SK-MEL-5 (cell line): ENCODE measurements at regions not wholly inside any gene's neighbourhood (a gene's known extent, or its start where the extent isn't known, plus 50 kb on each side); places are given as distances from the start of the nearest gene placed in this dataset.

ENCODE experiments used
- DNase-seq: peaks from one replicate; pipeline ENCODE4 v3.0.0-alpha.2; 2016; ENCODE audit warnings: low read depth, low spot score
- in situ Hi-C: cut with HindIII; loops from 2 replicates; pipeline ENCODE4 v1.10.0; 2016; ENCODE audit warnings: low sequenced_read_pairs, high pct_unique_total_duplicates, low pct_unique_long_range_greater_than_20kb

GRCh38 chr11:82270870-82271269 lies 462.8 kb downstream of the FAM181B start:
- in situ Hi-C loops: no loop called here
- no peak for DNase-seq

- in situ Hi-C loops: no loop called here
- no peak for DNase-seq
These were observed 465.0 kb downstream of the FAM181B start for GRCh38 chr11:82268627-82269026.

DNA sequence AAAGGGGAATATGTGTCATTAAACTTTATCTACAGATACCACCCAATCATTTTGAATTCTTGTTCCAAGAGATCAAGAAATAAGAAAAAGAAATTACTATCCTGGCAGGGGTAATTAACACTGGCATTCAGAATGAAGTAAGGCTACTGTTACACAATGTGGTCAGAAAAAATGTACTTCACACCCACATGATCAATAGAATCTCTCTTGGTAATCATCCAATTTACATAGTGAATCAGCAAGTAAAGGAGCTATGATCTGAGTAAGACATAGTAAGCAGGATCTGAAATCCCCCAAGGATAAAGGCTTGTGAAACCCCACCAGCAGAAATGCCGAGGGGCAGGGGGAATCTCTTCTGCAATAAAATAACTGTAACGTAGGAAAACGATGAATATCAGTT lies 466.5 kb downstream of the FAM181B start:
- no peak for DNase-seq
- in situ Hi-C loops: no loop called here

DNA sequence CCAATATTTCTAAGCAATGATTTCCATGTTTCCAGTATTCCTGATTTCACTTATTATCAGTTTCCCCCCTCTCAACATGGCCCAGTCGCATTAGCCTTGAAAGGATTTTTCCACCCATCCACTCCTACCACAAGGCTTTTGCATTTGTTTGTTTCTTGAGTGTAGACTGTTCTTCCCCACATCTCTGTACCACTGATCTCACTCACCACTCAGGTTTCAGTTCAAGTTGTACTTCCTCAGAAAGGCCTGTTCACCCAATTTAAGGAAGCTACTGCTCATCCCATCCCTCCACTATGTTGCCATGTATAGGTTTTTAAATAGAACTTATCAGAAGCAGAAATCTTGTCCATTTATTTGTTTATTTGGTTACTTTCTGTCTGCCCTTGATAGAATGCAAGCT lies 472.3 kb downstream of the FAM181B start:
- in situ Hi-C loops: no loop called here
- no peak for DNase-seq

DNA sequence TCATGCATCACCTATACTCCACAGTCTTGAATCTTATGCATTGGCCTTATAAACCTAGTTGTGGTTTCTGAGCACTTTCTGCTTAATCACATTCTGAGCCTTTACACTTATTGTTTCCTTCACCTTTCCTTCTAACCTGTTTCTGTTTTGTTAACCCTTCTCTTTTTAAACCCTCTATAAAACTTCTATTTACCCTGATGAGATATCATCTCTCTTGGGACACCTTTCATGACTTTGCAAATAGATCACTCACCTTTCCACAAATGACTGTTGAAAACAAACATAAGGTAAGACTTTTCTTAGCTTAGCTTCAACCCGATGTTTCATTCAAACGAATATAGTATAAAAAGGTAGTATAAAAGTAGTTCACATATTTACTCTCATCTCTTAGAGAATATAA lies 483.6 kb downstream of the FAM181B start:
- in situ Hi-C loops: no loop called here
- no peak for DNase-seq

GRCh38 chr11:82246926-82247325 lies 486.7 kb downstream of the FAM181B start:
- DNase-seq: no peak
- in situ Hi-C loops: no loop called here

DNA sequence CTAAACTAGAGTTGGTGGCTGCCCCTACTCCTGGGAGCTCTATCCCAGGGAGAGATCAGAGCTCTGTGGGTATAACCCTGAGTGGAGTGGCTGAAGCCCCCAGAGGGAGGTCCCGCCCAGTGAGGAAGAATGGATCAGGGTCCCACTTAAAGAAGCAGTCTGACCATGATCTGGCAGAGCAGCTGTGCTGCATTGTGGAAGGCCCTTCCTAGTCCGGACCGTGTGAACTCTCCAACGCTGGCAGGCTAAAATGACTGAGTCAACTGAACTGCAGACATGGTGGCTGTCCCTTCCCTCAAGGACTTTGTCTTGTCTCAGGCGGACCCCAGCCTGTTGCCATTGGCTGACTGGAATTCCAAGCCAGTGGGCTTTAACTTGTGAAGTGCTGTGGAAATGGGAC lies 494.2 kb downstream of the FAM181B start:
- in situ Hi-C loops: no loop called here
- no peak for DNase-seq

DNA sequence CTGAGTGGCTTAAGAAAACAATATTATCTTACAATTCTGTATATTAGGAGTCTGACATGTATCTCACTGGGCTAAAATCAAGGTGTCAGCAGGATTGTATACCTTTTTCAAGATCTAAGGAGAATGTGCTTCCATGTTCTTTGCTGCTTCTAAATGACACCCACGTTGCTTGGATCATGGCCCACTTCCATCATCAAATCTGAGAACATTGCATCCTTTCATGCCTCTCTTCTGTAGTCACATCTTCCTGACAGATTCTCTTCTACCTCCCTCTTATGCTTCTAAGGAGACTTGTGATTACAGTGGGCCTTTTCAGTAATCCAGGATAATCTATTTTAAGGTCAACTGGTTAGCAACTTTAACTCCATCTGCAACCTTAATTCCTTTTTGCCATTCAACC lies 499.4 kb downstream of the FAM181B start:
- in situ Hi-C loops: no loop called here
- DNase-seq: peak; percentile 73

- no peak for DNase-seq
- in situ Hi-C loops: no loop called here
These were observed 500.5 kb downstream of the FAM181B start for GRCh38 chr11:82233201-82233600.

- in situ Hi-C loops: no loop called here
- peak; percentile 49 for DNase-seq
These were observed 504.3 kb downstream of the FAM181B start for GRCh38 chr11:82229341-82229740.

GRCh38 chr11:82225930-82226329 lies 507.7 kb downstream of the FAM181B start:
- in situ Hi-C loops: no loop called here

GRCh38 chr11:82225502-82225901 lies 508.2 kb downstream of the FAM181B start:
- in situ Hi-C loops: no loop called here
- DNase-seq: no peak

More at GRCh38 chr11:82225930-82226329, 507.7 kb downstream of the FAM181B start:
- peak; percentile 11 for DNase-seq

- in situ Hi-C loops: no loop called here
- no peak for DNase-seq
These were observed 516.6 kb downstream of the FAM181B start for GRCh38 chr11:82216927-82217570.

- in situ Hi-C loops: no loop called here
- no peak for DNase-seq
These were observed 523.7 kb downstream of the FAM181B start for GRCh38 chr11:82210011-82210410.

GRCh38 chr11:82195283-82195682 lies 538.4 kb downstream of the FAM181B start:
- in situ Hi-C loops: no loop called here
- no peak for DNase-seq

- in situ Hi-C loops: no loop called here
- no peak for DNase-seq
These were observed 539.1 kb downstream of the FAM181B start for GRCh38 chr11:82194521-82194920.

- no peak for DNase-seq
- in situ Hi-C loops: no loop called here
These were observed 542.0 kb downstream of the FAM181B start for GRCh38 chr11:82191695-82192094.

GRCh38 chr11:82185925-82186324 lies 547.7 kb downstream of the FAM181B start:
- no peak for DNase-seq
- in situ Hi-C loops: no loop called here

GRCh38 chr11:82184966-82185365 lies 548.7 kb downstream of the FAM181B start:
- in situ Hi-C loops: no loop called here
- no peak for DNase-seq

- DNase-seq: no peak
- in situ Hi-C loops: no loop called here
These were observed 550.3 kb downstream of the FAM181B start for GRCh38 chr11:82183346-82183745.
